ENCODE measurements at regions not wholly inside any gene's neighbourhood (a gene's known extent, or its start where the extent isn't known, plus 50 kb on each side); places are given as distances from the start of the nearest gene placed in this dataset.

DNA sequence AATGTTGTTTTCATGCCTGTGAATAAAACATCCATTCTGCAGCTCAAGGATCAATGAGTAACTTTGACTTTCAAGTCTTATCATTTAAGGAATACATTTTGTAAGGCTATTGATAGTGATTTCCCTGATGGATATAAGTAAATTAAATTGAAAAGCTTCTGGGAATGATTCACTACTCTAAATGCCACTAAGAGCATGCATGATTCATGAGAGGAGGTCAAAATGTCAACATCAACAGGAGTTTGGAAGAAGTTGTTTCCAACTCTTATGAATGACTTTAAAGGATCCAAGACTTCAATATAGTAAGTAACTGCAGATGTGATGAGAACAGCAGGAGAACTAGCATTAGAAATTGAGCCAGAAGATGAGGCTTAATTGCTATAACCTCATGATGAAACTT is 1487.3 kb downstream of the PCDH7 start:
- H3K9me3 ChIP-seq (ENCODE audit: insufficient read depth, low read depth, low read length) = no peaks in the 10 kb centered on the region
- TF ChIP-seq, protein P1, sequence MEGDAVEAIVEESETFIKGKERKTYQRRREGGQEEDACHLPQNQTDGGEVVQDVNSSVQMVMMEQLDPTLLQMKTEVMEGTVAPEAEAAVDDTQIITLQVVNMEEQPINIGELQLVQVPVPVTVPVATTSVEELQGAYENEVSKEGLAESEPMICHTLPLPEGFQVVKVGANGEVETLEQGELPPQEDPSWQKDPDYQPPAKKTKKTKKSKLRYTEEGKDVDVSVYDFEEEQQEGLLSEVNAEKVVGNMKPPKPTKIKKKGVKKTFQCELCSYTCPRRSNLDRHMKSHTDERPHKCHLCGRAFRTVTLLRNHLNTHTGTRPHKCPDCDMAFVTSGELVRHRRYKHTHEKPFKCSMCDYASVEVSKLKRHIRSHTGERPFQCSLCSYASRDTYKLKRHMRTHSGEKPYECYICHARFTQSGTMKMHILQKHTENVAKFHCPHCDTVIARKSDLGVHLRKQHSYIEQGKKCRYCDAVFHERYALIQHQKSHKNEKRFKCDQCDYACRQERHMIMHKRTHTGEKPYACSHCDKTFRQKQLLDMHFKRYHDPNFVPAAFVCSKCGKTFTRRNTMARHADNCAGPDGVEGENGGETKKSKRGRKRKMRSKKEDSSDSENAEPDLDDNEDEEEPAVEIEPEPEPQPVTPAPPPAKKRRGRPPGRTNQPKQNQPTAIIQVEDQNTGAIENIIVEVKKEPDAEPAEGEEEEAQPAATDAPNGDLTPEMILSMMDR (conservative IDR thresholded peaks at IDR 0.05; ENCODE audit: low read length) = no peak
- no peak for TF ChIP-seq EZH2phosphoT487 (IDR thresholded peaks at IDR 0.05; ENCODE audit: borderline replicate concordance)
- H3K4me2 ChIP-seq (ENCODE audit: low read depth, low read length, poor library complexity, severe bottlenecking) = no peak overlapping the region
- H3K4me1 ChIP-seq (ENCODE audit: insufficient read depth, low read length, poor library complexity, severe bottlenecking) = no peaks in the 10 kb centered on the region
- H2AFZ ChIP-seq (ENCODE audit: low read length) = no peak overlapping the region
- no peaks in the 10 kb centered on the region for H3K79me2 ChIP-seq (ENCODE audit: insufficient read depth, low read length)
- no peaks in the 10 kb centered on the region for H3K27me3 ChIP-seq (ENCODE audit: insufficient read depth, low read length, poor library complexity, severe bottlenecking)
- no peaks in the 10 kb centered on the region for H3F3A ChIP-seq (ENCODE audit: low read depth)
- no peak overlapping the region for H3K4me3 ChIP-seq (ENCODE audit: low read length, poor library complexity, severe bottlenecking)
- H3K9me2 ChIP-seq (replicated peaks; ENCODE audit: low read depth, low read length) = no peaks in the 10 kb centered on the region
- no peak overlapping the region for H3K9ac ChIP-seq (ENCODE audit: low read depth, low read length, poor library complexity, severe bottlenecking)
- H3K36me3 ChIP-seq (ENCODE audit: insufficient read depth, low read length) = no peaks in the 10 kb centered on the region
- H4K20me1 ChIP-seq (ENCODE audit: insufficient read depth, low read length, poor library complexity, severe bottlenecking) = no peaks in the 10 kb centered on the region

DNA sequence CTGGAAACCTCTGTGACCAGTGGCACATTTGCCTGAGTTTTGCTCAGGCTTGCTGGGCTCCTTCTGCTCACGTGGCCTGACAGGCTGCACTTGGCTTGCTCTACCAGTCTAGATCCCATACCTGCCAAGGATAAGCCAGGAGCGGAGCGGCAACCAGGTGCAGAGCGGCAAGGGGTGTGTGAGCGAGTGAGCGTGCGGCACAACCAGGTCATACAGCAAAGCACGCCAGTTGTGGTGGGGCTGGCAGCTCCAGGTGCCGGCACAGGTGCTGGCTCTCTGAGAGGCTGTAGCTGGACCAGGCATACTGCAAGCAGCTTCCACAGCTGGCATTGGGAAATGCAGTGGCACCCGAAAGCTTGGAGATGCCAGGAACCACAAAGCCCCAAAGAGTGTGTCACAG is 1495.1 kb downstream of the PCDH7 start:
- TF ChIP-seq EZH2phosphoT487 (IDR thresholded peaks at IDR 0.05; ENCODE audit: borderline replicate concordance) = no peak
- TF ChIP-seq, protein P1 (conservative IDR thresholded peaks at IDR 0.05; ENCODE audit: low read length) = no peak
- Histone ChIP-seq H4K20me1 (ENCODE audit: insufficient read depth, low read length, poor library complexity, severe bottlenecking) (no peaks in the 10 kb centered on the region), H3K4me2 (ENCODE audit: low read depth, low read length, poor library complexity, severe bottlenecking) (no peak overlapping the region), H3K27me3 (ENCODE audit: insufficient read depth, low read length, poor library complexity, severe bottlenecking) (no peaks in the 10 kb centered on the region), H3K79me2 (ENCODE audit: insufficient read depth, low read length) (no peaks in the 10 kb centered on the region), H3K9me2 (replicated peaks; ENCODE audit: low read depth, low read length) (no peaks in the 10 kb centered on the region), H2AFZ (ENCODE audit: low read length) (no peak overlapping the region), H3K9me3 (ENCODE audit: insufficient read depth, low read depth, low read length) (no peaks in the 10 kb centered on the region), H3K4me3 (ENCODE audit: low read length, poor library complexity, severe bottlenecking) (no peak overlapping the region), H3K4me1 (ENCODE audit: insufficient read depth, low read length, poor library complexity, severe bottlenecking) (no peaks in the 10 kb centered on the region), H3K36me3 (ENCODE audit: insufficient read depth, low read length) (no peaks in the 10 kb centered on the region), H3F3A (ENCODE audit: low read depth) (no peaks in the 10 kb centered on the region), H3K9ac (ENCODE audit: low read depth, low read length, poor library complexity, severe bottlenecking) (no peak overlapping the region)

DNA sequence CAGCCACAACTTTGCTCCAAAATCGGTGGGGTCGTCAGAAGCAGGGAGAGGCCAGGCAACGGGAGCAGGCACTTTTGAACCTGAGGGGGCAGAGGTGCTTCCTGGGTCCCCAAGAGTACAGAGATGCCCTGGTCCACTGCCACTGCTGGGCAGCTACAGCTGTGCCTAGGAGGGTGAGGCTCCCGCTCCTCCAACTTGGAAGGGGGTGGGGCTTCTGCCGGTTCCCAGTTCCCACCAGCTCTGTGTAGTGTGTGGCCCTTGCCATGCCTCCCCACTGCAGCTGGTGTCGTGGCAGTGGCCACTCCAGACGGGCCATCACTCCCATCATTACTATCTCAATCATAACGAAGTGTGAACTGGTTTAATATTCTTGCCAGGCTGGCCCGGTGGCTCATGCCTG is 1496.3 kb downstream of the PCDH7 start:
- Histone ChIP-seq H3K36me3 (ENCODE audit: insufficient read depth, low read length) (no peaks in the 10 kb centered on the region), H3K9ac (ENCODE audit: low read depth, low read length, poor library complexity, severe bottlenecking) (no peak overlapping the region), H3K27me3 (ENCODE audit: insufficient read depth, low read length, poor library complexity, severe bottlenecking) (no peaks in the 10 kb centered on the region), H3K4me1 (ENCODE audit: insufficient read depth, low read length, poor library complexity, severe bottlenecking) (no peaks in the 10 kb centered on the region), H2AFZ (ENCODE audit: low read length) (no peak overlapping the region), H3K9me3 (ENCODE audit: insufficient read depth, low read depth, low read length) (no peaks in the 10 kb centered on the region), H3K4me3 (ENCODE audit: low read length, poor library complexity, severe bottlenecking) (no peak overlapping the region), H3F3A (ENCODE audit: low read depth) (no peaks in the 10 kb centered on the region), H3K4me2 (ENCODE audit: low read depth, low read length, poor library complexity, severe bottlenecking) (no peak overlapping the region), H4K20me1 (ENCODE audit: insufficient read depth, low read length, poor library complexity, severe bottlenecking) (no peaks in the 10 kb centered on the region), H3K79me2 (ENCODE audit: insufficient read depth, low read length) (no peaks in the 10 kb centered on the region), H3K9me2 (replicated peaks; ENCODE audit: low read depth, low read length) (no peaks in the 10 kb centered on the region)
- TF ChIP-seq EZH2phosphoT487 (IDR thresholded peaks at IDR 0.05; ENCODE audit: borderline replicate concordance) = no peak
- TF ChIP-seq, protein P1 (conservative IDR thresholded peaks at IDR 0.05; ENCODE audit: low read length) = no peak

Data from Loucy (cell line).